Activated effector memory CD4-positive, alpha-beta T cell treated with anti-CD3 and anti-CD28 coated beads, Interleukin-2, amount 50 U/mL, for 16 hours (primary cell): ENCODE measurements at regions not wholly inside any gene's neighbourhood (a gene's known extent, or its start where the extent isn't known, plus 50 kb on each side); places are given as distances from the start of the nearest gene placed in this dataset.

Experiments used
- DNase-seq: peaks from one replicate; pipeline ENCODE4 v3.0.0-alpha.2; 2020

DNA sequence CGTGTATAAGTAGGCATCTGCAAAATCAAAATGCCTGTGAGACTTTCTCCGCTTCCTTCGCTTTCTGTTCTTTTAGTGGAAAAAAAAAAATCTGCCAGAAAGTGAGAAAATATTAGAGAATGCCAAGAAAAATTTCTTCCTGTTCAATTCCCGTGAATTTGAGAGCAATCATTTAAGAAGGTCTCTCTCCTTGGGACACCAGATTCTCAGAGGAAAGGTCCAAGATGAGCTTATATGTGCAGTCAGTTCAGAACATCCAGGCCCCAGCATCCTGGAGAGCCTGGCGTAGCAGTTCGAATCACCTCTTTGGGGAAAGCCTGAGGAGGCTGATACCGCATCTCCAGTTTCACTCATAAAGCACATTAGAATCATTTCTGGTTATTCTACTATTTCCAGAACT, 912.8 kb downstream of the GALC start:
- DNase-seq = no peak

DNA sequence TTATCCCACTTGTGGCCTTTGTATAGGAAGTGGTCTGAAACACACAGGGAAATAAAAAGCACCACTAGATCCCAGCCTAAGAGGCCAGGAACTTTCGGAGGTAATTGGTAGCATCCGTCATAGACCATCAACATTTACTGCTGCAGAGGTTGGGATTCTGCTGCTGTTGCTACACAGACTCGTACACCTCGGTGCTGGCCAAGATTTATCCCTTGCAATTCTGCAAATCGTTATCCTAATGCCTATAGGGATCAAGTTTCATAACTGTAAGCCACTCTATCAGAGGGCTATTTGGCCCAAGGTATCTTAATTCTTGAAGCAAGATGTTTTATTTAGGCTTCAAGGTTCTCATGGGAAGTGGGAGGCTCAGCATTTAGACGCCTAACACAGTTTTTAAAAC, 913.6 kb downstream of the GALC start:
- no peak for DNase-seq

- no peak for DNase-seq
These were observed 916.1 kb downstream of the GALC start for GRCh38 chr14:87076922-87077321.

GRCh38 chr14:87076146-87076545, 916.8 kb downstream of the GALC start:
- no peak for DNase-seq

- no peak for DNase-seq
These were observed 919.0 kb downstream of the GALC start for GRCh38 chr14:87073880-87074570.

DNA sequence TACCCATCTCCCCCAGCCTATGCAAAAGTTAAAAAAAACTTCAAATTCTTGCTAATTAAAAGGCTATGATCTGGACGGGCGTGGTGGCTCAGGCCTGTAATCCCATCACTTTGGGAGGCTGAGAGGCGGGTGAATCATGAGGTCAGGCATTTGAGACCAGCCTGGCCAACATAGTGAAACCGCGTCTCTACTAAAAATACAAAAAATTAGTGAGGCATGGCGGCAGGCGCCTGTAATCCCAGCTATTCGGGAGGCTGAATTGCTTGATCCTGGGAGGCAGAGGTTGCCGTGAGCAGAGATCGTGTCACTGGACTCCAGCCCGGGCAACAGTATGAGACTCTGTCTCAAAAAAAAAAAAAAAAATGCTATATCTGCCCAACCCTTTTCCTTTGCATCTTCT, 925.4 kb downstream of the GALC start:
- DNase-seq = no peak

GRCh38 chr14:87067061-87067460, 925.9 kb downstream of the GALC start:
- DNase-seq = no peak

- DNase-seq = no peak
These were observed 926.7 kb downstream of the GALC start for GRCh38 chr14:87066221-87066817.

GRCh38 chr14:87065366-87065765, 927.6 kb downstream of the GALC start:
- DNase-seq = no peak

- no peak for DNase-seq
These were observed 929.8 kb downstream of the GALC start for GRCh38 chr14:87063181-87063580.

DNA sequence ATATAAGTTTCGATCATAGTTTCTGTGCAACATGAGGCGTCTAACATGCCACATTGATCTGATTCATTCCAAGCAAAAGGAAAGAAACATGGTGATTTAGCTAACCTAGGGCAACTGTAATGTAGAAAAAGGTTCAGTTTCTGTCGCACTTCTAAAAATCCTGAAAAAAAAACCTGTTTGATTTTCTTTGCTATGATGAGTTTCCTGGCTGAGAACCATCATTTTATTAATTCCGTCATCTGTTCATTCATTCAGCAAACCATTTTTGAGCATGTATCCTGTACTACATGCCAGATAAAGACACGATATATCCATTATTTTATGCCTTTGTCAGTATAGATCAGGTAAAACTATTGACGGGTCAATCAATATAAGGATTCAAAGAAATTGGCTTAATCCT, 932.6 kb downstream of the GALC start:
- DNase-seq = no peak

DNA sequence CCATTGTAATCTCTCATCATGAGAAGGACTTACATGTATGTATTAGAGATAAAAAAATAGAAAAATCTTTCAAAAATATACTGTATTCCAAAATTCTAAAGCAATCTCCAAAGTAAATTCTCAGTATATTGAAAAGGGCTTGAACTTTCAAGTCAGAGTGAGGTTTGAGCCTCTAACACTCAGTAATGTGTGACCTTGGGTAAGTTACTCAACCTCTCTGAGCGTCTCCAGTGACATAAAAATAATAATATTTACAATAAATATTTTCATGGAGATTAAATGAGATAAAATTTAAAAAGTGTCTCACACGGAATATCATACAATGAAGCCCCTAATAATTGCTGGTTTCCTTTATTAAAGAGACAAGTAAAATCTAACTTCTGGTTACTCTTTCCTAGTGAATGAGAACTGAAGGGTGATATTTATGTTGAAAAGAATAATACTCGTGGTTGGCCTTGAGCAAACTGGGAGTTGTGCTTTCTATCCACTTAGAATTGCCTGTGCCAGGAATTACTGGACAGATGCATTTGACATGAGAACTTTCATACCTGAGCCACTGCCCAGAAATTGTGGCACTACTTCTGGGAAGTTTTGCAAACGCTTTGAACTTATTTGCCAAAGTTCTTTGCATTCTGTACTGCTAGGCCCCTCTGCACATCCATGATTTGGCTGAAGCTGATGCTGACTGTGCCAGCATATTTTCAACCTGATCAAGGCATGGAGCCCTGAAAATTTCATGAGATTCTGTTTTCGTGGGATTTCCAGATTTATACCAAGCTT, 933.7 kb downstream of the GALC start:
- no peak for DNase-seq

GRCh38 chr14:87055007-87055406, 938.0 kb downstream of the GALC start:
- DNase-seq = no peak

DNA sequence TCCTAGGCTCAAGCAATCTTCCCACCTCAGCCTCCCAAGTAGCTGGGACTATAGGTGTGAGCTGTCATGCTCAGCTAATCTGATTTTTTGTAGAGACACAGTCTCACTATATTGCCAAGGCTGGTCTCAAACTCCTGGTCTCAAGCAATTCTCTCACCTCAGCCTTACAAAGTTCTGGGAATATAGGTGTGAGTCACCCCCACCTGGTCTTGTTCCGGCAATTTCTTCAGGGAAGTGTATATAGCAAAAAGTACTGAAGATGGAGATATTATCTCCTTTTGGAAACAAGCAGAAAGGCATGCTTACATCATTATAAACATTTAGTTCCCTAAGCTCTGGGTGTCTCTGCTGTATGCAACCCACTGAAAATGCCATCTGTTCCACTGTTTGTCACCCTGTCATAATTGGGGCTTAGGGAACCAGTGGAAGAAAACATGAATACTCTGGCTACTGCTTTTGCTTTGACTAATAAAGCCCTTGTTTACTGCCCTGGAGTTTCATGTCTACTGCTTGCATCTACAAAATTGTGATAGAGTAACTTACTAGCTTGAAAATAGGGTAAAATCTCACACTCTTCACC, 940.2 kb downstream of the GALC start:
- no peak for DNase-seq

GRCh38 chr14:87050421-87050820, 942.6 kb downstream of the GALC start:
- DNase-seq = no peak

- no peak for DNase-seq
These were observed 943.0 kb downstream of the GALC start for GRCh38 chr14:87049950-87050349.

DNA sequence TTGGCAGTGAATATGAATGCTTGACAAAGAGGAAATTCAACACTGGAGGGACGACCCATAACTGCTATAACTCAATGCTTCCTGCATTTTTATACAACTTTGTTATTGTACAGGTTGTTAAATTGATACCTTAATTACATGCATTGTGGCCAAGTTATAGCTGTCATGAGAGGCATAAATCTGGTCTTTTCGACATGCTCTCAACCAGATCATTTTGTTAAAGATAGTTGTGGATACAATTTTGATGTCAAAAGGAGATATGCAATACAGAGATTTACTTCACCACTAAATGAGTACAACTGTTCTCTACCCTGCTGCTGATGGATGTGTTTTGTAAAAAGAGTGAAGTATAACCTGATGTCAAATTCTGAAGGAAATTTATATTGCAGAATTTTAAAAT, 946.0 kb downstream of the GALC start:
- no peak for DNase-seq

DNA sequence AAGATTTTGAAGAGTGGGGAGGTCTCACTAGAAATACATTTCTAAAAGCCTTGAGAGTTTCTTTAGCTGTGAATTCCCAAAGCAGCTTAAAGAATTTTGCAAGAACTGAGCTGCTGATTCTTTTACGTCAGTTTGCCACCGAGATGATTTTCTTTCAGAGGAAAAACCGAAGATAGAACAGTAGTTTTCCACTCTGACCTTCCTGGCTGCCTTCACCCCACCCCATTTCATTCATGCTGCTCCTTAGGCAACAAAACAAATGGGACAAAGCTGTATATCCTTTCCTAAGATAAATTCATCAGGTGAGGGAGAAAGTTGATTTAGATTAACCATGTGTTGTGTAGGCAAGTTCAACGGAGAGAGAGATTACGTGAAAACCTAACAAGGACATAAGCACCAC, 947.0 kb downstream of the GALC start:
- DNase-seq = no peak

GRCh38 chr14:87045246-87045645, 947.7 kb downstream of the GALC start:
- no peak for DNase-seq

- DNase-seq = no peak
These were observed 948.2 kb downstream of the GALC start for GRCh38 chr14:87044807-87045206.

DNA sequence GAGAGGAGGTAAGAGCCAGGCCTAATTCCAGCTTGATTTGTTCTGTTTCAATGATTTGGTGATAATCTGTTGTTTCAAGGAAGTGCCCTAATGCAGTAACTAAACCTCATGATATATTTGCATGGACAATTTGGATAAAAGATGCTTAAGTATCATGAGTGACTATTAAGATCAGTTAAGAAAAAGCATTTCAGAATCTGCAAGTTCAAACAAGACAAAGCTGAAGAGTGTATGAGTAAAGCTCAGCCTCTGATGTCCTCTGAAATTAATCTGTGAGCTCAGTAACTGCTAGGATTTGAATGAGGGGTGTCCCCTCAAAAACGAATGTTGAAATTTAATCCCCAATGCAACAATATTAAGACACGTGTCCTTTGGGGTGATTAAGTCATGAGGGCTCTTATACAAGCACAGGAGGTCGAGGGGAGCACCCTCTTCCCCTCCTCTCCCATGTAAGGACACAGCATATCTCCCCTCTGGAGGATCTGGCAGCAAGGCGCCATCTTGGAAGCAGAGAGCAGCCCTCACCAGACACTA, 949.2 kb downstream of the GALC start:
- DNase-seq = no peak

DNA sequence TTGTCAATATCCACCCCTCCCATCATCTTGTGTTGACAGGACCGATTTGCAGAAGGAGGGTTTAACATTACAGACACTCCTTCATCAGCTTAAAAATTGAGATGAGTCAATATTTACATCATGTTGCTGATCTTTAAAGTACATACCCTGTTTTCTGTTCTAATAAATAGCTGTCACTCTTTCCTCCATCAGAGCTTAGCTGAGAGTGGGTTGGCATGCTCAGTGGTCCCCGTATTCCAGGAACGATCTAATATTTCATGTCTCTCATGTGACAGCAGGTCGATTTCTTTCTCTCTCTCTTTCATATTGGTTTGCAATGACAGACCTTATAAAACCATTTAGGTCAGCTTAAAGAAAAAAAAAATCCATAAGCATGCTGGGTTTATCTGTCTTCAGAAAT, 950.6 kb downstream of the GALC start:
- no peak for DNase-seq

GRCh38 chr14:87041290-87042020, 951.5 kb downstream of the GALC start:
- no peak for DNase-seq
